Uterus (tissue), 2 donors: ENCODE measurements at regions not wholly inside any gene's neighbourhood (a gene's known extent, or its start where the extent isn't known, plus 50 kb on each side); places are given as distances from the start of the nearest gene placed in this dataset.

Experiments
- POLR2A ChIP-seq, 2 donors: fragments of 450-650 bp; IDR thresholded peaks; one replicate each; pipeline ENCODE4 v1.6.1; 2016; ENCODE audit warnings: antibody characterized with exemption in 2 of 2, mild to moderate bottlenecking in 1 of 2, moderate library complexity in 1 of 2
- TF ChIP-seq, protein P1 (sequence below), 4 experiments: fragments of 200-600 bp in 2 of 4; fragments of 450-650 bp in 2 of 4; sonication (generic) in 2 of 4; IDR thresholded peaks; one replicate each; pipeline ENCODE4 v1.5.1; 2016 to 2019; ENCODE audit warnings: antibody characterized with exemption in 4 of 4, mild to moderate bottlenecking in 2 of 4, moderate library complexity in 1 of 4

DNA sequence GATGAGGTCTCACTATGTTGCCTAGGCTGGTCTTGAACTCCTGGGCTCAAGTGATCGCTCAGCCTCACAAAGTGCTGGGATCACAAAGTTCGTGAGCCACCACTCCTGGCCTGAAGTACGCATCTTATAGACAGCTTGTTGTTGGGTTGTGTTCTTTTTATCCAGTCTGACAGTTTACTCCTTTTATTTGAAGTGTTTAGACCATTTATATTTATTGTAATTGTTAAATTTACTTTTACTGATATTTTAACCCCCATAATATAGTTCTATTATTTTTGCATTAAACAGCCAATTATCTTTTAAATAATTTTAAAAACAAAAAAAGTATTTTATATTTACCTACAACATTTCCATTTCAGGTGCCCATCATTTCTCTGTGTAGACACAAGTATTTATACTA, 303.0 kb upstream of the HDAC4 start:
- TF ChIP-seq, protein P1, sequence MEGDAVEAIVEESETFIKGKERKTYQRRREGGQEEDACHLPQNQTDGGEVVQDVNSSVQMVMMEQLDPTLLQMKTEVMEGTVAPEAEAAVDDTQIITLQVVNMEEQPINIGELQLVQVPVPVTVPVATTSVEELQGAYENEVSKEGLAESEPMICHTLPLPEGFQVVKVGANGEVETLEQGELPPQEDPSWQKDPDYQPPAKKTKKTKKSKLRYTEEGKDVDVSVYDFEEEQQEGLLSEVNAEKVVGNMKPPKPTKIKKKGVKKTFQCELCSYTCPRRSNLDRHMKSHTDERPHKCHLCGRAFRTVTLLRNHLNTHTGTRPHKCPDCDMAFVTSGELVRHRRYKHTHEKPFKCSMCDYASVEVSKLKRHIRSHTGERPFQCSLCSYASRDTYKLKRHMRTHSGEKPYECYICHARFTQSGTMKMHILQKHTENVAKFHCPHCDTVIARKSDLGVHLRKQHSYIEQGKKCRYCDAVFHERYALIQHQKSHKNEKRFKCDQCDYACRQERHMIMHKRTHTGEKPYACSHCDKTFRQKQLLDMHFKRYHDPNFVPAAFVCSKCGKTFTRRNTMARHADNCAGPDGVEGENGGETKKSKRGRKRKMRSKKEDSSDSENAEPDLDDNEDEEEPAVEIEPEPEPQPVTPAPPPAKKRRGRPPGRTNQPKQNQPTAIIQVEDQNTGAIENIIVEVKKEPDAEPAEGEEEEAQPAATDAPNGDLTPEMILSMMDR (IDR thresholded peaks at IDR 0.05): no peak
- no peak for TF ChIP-seq POLR2A (IDR thresholded peaks at IDR 0.05)
